Medulla oblongata (tissue), 1 donor: ENCODE measurements at regions not wholly inside any gene's neighbourhood (a gene's known extent, or its start where the extent isn't known, plus 50 kb on each side); places are given as distances from the start of the nearest gene placed in this dataset.
A peak's percentile ranks its signal among the peaks of the same experiment; 100 is the strongest.

Experiments
- DNase-seq: peaks from one replicate; pipeline ENCODE4 v3.0.0-alpha.2; 2015; ENCODE audit errors: extremely low spot score

DNA sequence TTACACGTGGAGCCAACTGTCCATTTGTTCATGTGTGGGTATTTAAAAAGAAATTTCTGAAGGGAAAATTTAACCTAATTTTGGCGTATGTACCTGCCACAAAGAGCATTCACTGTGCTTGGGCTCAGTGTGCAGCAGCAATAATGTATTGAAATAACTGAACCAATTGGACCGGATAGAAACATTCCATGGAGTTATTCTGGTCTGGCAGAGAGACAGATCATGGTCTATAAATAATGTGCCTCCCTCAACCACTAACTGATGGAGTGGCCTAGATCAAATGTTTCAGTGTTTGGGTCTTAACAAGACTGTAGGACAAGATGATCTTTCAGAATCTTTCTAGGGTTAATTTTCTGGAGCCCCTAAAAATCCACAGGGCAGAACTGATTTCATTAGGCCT lies 469.7 kb downstream of the PRELID2 start:
- DNase-seq: no peak

DNA sequence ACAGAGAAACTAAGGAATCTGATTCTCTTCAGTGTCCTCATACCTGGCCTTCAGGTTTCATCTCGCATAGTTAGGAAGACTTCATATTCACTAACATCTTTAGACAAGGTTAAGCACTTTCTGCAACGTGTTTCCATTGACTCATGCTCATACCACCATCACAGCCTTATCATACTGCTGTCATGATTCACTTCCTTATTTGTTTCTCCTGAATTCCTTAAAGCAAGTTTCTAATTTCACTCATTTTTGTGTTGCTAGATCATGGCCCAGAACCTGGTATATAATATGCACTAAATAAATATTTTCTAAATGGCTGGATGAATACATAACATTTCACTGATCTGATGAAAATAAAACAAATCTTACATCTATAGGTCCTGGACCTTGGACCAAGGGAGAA lies 472.9 kb downstream of the PRELID2 start:
- DNase-seq: no peak

DNA sequence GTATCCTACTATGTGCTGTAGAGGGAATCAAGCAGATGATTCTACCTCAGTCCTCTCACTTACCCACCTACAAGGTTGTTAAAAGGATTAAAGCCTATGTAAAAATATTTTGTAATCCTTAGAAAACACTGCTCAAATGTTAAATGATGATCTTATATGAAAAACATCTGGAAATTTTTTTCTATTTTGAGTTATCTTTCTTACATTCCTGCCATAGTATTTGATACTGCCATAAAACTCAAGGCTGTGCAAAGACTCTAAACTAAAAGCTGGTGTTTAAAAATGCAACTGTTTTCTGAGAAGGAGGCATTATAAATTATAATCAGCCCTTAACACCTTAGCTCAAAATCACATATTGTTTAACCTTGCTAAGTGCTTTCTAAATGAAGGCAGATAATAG lies 474.2 kb downstream of the PRELID2 start:
- no peak for DNase-seq

DNA sequence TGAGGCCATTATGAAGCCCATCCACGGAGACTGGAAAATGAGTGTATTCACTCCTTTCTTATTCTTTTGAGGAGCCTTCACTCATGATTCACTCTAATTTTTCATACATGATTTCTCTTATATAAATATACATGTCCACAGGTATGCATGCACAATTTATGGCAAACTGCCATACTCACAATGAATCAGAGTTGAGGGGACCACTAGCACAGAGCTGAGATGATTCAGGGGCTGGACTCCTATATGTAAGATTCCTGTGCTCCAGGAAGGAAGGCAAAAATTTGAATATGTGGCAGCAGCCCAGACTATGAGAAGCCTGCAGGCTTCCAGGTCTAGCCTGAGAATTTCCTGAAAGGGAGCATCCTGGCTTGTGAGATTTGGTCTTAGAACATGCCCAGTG lies 484.6 kb downstream of the PRELID2 start:
- no peak for DNase-seq

DNA sequence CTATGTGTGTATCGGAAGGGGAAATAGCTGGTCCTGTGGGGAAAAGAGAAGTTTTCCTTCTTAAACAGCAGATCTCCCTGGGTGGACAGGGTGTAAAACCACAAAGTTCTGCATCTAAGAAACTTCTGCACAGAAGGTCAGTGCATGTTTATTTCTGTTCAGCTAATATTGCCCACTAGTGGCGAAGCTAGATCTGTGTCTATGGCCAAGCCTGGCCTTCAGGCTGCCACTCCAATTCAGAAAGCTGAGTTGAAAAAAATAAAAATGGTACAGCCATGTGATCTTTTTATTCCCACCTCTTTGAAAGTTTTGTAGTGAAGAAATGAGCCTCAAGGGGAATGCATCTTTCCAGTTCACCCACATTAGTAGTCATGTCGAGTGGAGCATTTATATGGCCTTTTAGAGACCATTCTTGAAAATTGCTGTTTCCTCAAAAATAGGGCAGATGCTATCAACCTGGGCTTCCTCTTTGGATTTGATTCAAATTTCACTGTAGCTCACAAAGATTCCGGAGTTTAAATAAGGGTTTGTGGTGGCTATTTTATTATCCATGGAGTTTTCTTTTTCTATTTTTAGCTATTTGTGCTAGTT lies 488.0 kb downstream of the PRELID2 start:
- peak; percentile 9 for DNase-seq

DNA sequence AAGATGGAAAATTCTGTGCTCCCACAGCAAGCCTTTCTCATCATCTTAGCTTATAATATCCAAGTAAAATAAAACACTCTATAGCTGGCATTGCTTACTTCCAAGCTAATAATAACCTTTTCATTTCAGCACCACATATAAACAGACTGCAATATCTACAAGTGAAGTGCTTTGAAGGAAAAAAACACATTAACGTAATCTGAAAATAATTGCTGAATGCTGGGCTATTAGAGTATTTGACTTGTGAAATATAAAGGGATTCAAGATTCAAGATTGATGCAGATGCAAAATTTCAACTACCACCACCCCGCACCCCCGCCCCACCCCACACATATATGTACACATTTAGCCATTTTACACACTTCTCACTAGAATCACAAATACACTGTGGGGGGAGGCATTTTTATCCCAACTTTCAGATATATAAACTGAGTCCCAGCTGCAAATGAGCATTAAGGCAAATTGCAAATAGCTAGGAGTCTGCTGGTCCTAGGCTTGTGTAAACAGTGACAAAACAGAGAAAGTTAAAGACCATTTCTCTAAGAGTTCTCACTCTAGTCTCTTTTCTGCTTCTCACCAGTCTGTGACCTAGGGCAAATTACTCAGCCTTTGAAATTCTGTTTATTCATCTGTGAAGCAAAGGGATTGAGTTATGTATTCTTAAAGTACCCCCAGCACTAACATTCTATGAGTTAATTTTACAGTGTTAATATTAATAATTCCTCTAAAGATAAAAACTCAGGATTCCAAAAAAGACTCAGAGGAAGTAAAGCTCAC lies 489.4 kb downstream of the PRELID2 start:
- no peak for DNase-seq

DNA sequence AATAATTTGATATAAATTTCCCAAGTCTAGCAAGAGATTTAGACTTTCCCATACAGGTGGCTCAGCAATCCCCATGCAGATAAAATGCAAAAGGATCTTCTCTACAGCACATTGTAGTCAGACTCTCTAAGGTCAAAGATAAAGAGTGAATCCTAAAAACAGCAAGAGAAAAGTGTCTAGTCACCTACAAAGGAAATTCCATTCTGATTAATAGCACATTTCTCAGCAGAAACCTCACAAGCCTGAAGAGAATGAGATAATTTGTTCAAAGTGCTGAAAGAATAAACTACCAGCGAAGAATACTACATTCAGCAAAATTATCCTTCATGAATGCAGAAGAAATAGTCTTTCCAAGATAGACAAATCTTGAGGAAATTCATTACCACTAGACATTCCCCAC lies 493.3 kb downstream of the PRELID2 start:
- no peak for DNase-seq

DNA sequence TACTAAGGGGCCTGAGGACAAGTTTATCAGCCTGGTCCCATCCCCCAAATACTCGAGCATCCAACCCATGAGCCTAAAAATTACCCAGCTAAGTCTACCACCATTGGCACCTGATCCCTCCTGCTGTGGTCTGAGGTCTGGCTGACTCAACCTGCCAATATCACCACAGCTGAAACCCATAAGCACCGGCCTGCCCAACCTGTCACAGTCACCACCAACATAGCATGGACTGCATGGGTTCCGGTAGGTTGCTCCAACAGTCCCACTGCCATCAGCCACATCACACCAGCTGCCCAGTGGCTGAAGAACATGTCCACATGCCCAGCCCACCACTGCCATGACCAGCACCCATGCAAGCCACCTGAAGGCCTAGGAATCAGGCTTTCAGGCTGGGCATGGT lies 495.0 kb downstream of the PRELID2 start:
- no peak for DNase-seq

DNA sequence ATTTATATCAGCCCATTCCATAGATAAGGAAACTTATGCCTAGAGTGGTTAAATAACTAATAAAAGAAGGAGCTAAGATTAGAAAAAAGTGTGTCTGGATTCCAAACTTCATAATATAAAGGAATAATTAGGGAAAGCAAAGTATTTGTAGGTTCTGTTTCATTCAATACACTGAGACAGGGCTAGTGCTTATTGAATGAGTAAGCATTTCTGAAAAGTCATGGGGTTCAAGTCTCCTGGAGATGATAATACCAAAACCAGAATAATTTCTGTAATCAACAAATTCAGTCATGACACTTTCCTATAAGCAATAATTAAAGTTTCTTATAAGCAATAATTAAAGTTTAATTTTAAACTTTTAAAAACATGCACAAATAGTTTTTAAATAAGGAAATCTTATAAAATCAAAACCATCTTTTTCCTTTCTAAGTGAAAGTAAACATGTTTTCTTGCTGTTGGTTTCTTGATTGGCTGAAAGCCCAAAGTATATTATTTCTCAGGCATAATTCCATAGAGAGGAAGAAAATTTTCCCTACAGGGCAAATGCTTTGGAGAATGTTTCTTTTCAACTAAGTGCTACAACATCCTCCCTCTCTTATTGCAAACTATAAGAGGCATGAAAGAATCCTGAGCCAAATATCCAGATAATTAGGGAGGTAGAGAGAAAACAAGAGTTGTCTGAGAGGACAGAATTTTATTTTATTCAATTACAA lies 510.2 kb downstream of the PRELID2 start:
- DNase-seq: no peak

DNA sequence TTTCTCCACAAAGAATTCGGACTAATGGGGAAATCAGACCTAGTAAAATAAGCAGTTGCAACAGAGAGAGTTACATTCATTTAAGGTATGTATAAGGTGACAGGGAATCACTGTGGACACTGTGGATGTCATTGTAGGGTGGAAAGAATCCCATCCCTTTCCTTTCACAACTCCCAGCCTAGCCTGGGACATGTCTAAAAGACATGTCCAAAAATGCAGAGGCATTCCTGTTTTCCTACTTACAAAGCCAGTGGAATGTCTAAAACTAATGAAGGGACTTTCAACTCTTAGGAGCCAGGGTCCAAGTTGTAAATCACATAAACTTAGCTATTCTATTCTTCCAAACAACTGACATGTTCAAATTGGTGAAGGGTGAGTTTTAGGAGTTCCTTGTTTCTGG lies 511.0 kb downstream of the PRELID2 start:
- DNase-seq: no peak

DNA sequence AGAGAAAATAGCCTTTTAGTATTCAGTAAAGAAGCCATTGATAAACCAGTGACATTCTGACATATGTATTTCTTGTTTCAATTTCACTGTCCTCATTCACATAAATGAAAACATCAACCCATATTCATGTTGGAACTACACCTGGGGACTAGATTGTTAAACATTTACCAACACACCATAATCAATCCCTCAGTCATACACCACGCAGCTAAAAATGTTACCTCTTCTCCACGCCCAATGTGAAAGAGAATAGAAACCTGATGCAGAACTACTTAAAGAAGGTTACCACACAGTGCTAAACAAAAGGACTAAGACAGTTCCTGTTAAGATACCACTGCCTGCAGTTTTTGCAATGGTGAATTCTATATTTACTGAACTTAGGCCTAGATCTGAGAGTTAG lies 518.9 kb downstream of the PRELID2 start:
- DNase-seq: no peak

DNA sequence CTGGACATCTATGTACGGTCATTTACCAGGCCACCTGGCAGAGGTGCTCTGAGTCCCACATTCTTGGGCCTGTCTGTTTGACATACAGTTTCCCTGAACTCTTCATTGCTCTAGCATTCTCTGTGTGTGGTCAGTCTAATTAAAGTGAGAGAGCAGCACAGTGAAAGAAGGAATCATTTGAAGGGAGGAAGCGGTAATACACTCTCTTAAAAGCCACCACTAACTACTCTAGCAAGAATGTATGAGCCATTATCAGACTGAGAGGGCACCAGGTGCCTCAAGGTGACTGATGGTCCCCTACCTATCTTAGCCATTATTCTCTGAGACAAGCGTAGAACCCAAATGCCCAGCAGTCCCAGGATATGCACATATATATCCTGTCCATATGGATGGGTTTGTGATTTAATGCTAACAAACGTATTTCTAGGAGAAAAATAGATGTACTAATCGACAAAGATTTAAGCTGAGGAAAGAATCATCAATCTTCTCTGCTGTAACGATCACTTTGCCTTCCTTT lies 527.2 kb downstream of the PRELID2 start:
- DNase-seq: no peak

DNA sequence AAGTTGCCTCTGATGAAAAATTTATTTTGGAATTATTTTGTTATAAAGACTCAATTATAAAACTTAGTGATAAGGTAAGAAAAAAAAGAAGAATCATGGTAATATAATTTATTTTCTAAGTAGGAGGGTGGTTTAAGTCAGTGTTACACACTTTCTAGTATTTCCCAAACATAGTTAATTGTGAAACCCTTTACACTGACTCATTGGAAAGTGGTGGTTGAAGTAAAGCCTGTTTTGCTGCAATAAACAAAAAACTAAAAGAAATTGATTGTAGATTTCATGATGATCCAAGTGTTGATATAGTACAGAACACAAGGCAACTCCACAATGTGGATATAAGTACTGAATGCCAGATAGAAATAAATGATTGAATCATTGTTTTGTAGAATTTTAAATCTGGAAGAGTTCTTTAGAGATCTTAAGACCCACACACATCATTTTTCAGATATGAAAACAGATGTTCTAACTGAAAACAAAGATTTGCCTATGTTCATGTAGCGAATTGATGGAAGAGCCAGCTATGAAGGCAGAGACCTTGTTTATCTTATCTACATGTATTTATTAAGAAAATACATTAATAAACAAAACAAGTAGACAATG lies 539.8 kb downstream of the PRELID2 start:
- no peak for DNase-seq

DNA sequence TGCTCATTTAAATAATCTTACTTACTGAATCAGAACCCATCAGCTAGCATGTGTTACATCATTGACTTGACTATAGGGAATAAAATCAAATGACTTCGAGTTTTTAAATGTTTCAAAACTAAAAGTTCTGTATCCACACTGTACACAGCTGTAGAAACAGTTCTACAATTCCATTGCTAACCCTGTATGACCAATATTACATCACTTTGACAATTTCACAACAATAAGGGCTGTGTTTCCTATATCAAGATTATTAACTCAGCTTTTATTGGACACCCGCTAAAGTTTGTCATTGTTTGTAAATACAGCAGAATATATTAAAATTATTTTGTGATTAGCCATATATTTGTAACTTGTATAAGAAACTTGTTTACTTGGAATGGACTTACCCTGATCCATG lies 540.8 kb downstream of the PRELID2 start:
- no peak for DNase-seq

DNA sequence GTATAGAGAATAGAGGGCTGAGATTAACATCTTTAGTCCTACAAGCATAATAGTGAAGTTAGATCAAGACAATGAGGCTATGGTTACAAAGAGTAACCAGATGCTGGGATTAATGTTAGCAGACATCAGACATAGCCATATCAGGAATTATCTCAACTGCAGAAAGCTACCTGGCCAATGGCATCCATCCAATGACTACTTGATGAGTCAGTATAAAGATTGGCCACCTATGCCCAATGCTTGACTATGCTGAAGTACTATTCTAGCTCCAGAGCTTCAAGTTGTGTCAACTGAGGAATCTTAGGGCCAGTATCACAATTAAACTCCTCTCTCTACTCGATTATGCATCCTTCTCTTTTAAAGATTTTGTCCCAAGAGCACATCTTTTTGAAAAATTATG lies 541.4 kb downstream of the PRELID2 start:
- no peak for DNase-seq

DNA sequence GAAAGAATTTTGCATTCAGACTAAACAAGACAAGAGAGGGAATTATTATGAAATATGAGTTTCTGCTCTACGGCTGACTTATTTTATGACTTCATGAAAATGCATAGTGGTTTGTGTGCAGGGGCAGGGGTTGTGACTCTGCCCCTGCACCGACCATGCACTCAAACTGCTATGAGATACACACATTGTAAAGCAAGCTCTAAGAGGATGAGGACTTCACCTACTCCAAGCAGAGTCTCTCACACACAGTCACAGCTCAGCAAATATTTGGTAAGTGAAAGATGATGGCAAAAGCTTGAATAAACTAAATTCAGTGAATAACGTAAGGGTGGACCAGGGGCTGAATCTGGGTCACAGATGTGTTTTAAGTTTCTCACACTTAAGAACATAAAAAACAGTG lies 542.9 kb downstream of the PRELID2 start:
- DNase-seq: no peak

DNA sequence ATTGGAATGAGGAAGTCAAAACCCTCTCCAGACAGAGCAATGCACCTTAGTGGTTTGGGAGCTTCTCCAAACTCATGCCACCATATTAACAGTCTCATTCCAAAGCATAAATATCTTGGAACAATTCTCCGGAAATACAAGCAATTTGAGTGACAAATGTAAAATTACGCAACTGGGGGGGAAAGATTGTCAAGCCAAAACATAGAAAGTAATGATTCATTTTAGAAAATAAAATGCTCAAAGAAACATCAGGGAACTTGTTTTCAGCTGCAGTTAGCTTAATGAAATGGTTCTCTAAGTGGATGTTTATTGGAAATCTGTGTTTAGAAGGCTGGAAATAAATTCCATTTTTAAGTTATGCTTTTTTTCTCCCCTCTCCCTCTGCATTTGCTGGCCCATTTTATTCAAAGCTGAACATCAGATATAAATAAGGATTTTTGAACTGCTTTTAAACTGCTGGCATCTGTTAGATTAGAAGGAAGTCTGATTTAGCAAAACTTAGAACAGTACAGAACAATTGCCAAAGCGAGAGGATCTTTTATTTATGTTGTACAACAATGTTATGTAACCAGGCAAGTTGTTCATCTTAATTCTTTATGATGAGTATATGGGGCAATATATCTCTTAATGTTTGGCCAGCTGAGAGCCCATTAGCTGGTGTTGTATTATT lies 551.9 kb downstream of the PRELID2 start:
- DNase-seq: no peak

DNA sequence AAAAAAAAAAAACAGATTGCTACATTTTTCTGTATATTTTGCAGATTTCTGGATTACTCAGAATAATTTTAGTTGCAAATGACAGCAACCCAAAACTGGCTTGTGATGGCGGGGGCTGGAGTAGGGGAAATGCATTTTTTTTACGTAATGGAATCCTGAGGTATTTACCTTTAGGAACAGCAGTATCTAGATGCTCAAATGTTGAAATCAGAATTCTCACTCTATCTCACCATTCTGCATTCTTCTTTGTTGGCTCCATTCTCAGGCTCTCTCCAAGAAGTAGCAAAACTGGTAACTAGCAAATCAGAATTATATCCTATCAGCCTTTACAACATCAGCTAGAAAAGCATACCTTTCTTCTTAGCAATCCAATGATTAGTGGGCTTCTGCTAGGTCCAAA lies 554.3 kb downstream of the PRELID2 start:
- no peak for DNase-seq

DNA sequence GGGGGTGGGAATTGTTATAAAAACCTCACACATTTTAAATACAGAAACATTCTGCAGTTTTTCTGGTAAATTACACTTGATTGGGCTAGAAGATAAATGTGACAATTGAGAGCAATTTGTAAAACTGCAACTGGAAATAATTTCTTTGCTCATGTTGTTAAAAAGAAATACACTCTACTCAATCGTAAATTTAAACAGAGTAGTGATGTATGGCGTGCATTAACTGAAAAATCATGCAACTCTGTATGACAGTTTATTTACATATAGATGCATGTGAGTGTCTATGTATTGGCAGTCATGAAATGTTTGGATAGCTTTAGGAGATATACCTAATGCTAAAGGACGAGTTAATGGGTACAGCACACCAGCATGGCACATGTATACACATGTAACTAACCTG lies 554.9 kb downstream of the PRELID2 start:
- no peak for DNase-seq

DNA sequence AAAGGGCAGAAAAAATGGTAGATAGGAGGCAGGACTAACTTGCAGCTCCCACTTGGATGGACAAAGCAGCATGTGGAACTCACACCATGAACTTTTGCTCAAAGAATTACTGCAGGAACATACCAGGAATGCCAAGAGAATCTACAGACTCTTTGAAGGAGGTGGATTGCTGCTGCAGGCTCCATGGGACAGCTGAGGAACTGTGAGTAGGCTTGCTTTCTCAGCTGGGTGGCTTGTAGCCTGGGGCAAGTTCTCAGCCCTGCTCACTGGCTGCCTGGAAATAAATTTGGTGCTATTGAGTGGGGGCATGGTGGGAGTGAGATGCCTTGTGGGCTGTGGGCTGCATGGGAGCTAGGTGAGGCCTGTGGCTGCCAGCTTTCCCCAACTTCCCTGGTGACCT lies 574.5 kb downstream of the PRELID2 start:
- no peak for DNase-seq

DNA sequence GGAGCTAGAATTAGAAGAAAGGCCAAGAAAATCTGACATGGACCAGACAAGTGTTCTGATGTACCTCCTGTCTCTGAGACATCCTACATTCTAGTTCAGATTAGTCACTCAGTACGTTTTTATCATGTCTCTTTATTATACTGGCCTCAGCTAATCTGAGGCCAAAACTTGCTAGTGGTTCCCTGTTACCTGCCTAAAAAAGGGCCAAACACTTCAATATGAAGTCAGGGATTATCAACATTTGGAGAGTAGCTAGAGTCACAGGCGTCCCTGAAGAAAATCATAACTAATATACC lies 587.4 kb downstream of the PRELID2 start:
- no peak for DNase-seq
